GM21360 (cell line): ENCODE measurements at regions not wholly inside any gene's neighbourhood (a gene's known extent, or its start where the extent isn't known, plus 50 kb on each side); places are given as distances from the start of the nearest gene placed in this dataset.

Experiments used
- ATAC-seq: cut with Tn5 transposase; IDR thresholded peaks from one replicate; pipeline ENCODE4 v1.9.1; 2021; ENCODE audit warnings: mild to moderate bottlenecking, moderate library complexity; ENCODE audit not compliant: unreplicated experiment

DNA sequence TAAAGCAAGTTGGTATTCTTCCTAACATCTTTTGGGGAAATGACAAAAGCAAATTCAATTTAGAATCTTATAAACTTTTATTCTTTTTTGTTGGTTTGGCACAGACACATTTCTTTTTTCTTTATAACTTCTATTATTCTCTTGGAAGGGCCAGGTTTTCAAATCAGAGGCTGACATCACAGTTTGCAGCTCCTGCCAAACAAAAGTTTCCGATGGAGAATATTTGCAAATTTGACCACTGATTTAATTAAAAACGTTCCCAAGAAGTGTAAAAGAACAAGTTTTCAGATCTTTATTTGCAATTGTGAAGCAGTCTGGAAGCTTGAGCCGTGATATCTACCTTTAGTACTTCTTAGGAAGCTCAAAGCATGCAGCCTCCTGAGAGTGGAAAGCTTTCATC is 53.8 kb upstream of the CD83 start:
- no peak for ATAC-seq

DNA sequence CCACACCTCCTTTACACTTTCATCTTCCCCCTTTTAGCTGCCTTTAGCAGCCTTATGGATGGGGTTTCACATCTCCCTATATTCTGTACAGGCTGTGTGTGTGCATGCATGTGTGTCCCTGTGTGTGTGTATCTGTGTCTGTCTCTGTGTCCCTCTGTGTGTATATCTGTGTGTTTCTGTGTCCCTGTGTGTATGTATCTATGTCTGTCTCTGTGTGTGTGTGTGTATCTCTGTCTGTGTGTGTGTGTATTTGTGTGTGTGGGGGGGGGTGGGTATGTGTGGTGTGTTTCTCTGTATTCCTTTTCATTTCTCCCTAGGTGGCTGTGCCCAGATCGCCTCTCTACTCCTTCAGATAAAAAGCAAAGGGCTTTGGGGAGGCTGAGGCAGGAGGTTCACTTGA is 52.2 kb upstream of the CD83 start:
- no peak for ATAC-seq

DNA sequence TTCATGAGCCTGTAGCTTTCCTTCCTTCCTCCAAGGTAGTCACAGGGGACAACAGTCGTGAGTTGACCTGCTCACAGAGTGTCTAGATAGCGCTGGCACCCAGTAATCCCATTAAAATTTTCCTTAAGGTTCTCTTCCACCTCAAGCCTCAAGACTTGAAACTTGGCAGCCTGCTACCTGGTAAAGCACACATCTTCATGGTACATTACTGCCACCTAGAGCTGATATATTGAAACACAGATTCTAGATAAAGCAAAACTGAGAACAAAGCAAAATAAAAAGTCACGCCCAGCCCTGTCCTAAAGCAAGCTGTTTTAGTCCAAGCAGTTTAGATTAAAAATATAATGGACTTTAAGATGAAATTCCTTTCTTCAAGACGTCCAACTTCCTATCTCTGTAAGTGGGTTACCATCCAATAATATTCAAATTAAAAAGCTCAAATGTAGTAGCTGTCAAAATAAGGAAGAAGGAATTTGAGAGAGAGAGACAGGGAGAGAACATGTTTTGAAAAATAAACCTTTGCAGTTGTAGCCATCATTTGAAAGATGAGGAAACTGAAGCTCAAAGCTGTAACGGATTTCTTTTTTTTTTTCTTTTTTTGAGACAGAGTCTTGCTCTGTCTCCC is 50.7 kb upstream of the CD83 start:
- no peak for ATAC-seq

DNA sequence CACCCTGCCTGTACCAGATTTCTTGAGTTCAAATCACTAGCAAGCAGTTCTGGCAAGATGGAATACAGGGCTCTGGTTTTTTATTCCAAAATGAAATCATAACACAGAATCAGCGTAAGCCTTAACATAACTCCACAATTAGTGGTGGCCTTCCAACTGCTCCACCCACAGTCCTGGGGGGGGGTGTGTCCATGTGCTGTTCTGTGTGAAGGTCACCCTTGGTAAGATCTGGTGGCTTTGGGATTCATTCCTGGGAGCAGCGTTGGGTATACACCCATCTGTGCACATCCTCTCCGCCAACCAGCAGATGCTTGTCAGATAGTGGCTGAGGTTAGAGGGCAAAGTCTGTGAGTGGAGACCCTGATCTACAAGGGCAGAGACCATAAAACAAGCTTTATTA is 49.9 kb upstream of the CD83 start:
- no peak for ATAC-seq
